ENCODE measurements at regions not wholly inside any gene's neighbourhood (a gene's known extent, or its start where the extent isn't known, plus 50 kb on each side); places are given as distances from the start of the nearest gene placed in this dataset.

- 84 to 85% methylated on average over 4 of the region's 4 CpGs for WGBS, 2 donors
- DNase-seq = no peak
- no peaks in the 10 kb centered on the region for H3K27me3 ChIP-seq
- TF ChIP-seq POLR2A (IDR thresholded peaks at IDR 0.05) (no peak), CTCF (IDR thresholded peaks at IDR 0.05) (no peak)
- H3K4me1 ChIP-seq = no peaks in the 10 kb centered on the region
- no peak overlapping the region for H3K27ac ChIP-seq
- H3K36me3 ChIP-seq = no peaks in the 10 kb centered on the region
- H3K4me3 ChIP-seq = no peak overlapping the region
- intact Hi-C loops (cut with DNase I) = no loop called here
- H3K9me3 ChIP-seq = no peaks in the 10 kb centered on the region
Observed at GRCh38 chr3:139291276-139292051, 52.4 kb upstream of the MRPS22 start.

GRCh38 chr3:139292192-139292591, 51.6 kb upstream of the MRPS22 start:
- DNase-seq = no peak
- Histone ChIP-seq H3K4me3 (no peak overlapping the region), H3K27ac (no peak overlapping the region), H3K36me3 (no peaks in the 10 kb centered on the region), H3K9me3 (no peaks in the 10 kb centered on the region), H3K27me3 (no peaks in the 10 kb centered on the region), H3K4me1 (no peaks in the 10 kb centered on the region)
- TF ChIP-seq POLR2A (IDR thresholded peaks at IDR 0.05) (no peak), CTCF (IDR thresholded peaks at IDR 0.05) (no peak)
- WGBS, 2 donors = 52 to 65% methylated on average over 5 to 7 of the region's 7 CpGs
- intact Hi-C loops (cut with DNase I) = no loop called here

GRCh38 chr3:139292711-139293664, 50.8 kb upstream of the MRPS22 start:
- H3K36me3 ChIP-seq = no peaks in the 10 kb centered on the region
- H3K4me3 ChIP-seq = no peak overlapping the region
- H3K4me1 ChIP-seq = no peaks in the 10 kb centered on the region
- H3K9me3 ChIP-seq = no peaks in the 10 kb centered on the region
- no peak for TF ChIP-seq CTCF (IDR thresholded peaks at IDR 0.05)
- no peak for TF ChIP-seq POLR2A (IDR thresholded peaks at IDR 0.05)
- peak overlapping the region in 1 of 4 donors; percentile 13 for H3K27ac ChIP-seq
- H3K27me3 ChIP-seq = no peaks in the 10 kb centered on the region
- 59 to 63% methylated on average over 11 to 12 of the region's 15 CpGs for WGBS, 2 donors
- no peak for DNase-seq
- intact Hi-C loops (cut with DNase I) = no loop called here

- H3K4me3 ChIP-seq = no peak overlapping the region
- 61 to 100% methylated on average over 2 of the region's 2 CpGs for WGBS, 2 donors
- intact Hi-C loops (cut with DNase I) = no loop called here
- no peaks in the 10 kb centered on the region for H3K9me3 ChIP-seq
- DNase-seq = no peak
- no peaks in the 10 kb centered on the region for H3K27me3 ChIP-seq
- TF ChIP-seq CTCF (IDR thresholded peaks at IDR 0.05) (no peak), POLR2A (IDR thresholded peaks at IDR 0.05) (no peak)
- H3K36me3 ChIP-seq = no peaks in the 10 kb centered on the region
- no peak overlapping the region for H3K27ac ChIP-seq
- H3K4me1 ChIP-seq = no peaks in the 10 kb centered on the region
Observed at GRCh38 chr3:139293665-139294023, 50.2 kb upstream of the MRPS22 start.

Data from esophagus squamous epithelium (tissue), 5 donors.